ENCODE measurements at regions not wholly inside any gene's neighbourhood (a gene's known extent, or its start where the extent isn't known, plus 50 kb on each side); places are given as distances from the start of the nearest gene placed in this dataset.

DNA sequence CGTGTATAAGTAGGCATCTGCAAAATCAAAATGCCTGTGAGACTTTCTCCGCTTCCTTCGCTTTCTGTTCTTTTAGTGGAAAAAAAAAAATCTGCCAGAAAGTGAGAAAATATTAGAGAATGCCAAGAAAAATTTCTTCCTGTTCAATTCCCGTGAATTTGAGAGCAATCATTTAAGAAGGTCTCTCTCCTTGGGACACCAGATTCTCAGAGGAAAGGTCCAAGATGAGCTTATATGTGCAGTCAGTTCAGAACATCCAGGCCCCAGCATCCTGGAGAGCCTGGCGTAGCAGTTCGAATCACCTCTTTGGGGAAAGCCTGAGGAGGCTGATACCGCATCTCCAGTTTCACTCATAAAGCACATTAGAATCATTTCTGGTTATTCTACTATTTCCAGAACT is 912.8 kb downstream of the GALC start:
- no peak for DNase-seq (ENCODE audit: low spot score in 2 of 2)
- no peak for FAIRE-seq

GRCh38 chr14:87079416-87079815 is 913.6 kb downstream of the GALC start:
- DNase-seq (ENCODE audit: low spot score in 2 of 2) = no peak
- FAIRE-seq = no peak

DNA sequence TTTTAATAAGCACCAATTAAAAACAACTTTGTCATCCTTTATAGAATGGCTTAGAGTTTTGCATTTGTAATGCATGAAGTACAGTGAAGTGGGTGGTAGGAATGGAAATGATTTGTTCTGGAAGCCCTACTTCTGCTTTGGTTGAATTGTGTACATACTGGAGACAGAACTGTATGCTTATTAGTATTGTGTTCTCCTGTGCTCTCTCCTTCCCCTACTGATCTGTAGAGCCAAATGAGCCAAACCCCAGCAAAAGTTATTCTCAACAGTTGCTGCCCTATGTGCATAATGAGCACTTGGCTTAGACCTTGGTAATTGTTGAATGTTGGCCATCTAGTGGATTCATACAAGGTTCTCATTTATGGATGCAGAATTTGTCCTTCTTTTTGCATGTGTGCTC is 916.1 kb downstream of the GALC start:
- DNase-seq (ENCODE audit: low spot score in 2 of 2) = no peak

DNA sequence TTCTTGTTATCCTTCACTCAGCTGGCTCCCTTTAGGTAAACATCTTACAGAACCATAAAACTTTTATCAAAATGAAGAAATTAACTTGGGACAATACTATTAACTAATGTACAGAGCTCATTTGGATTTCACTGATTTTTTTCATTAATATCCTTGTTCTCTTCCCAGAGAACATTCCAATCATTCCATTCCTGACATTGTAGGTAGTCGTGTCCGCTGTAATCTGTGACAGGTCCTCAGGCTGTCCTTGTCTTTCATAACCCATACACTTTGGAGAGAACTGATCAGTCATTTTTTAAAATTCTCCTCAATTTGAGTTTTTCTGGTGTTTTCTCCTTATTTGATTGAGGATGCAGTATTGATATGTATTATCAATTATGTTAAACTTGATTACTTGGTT is 916.8 kb downstream of the GALC start:
- DNase-seq (ENCODE audit: low spot score in 2 of 2) (no peak), FAIRE-seq (no peak)

More for the DNA sequence above, 916.1 kb downstream of the GALC start:
- no peak for FAIRE-seq

DNA sequence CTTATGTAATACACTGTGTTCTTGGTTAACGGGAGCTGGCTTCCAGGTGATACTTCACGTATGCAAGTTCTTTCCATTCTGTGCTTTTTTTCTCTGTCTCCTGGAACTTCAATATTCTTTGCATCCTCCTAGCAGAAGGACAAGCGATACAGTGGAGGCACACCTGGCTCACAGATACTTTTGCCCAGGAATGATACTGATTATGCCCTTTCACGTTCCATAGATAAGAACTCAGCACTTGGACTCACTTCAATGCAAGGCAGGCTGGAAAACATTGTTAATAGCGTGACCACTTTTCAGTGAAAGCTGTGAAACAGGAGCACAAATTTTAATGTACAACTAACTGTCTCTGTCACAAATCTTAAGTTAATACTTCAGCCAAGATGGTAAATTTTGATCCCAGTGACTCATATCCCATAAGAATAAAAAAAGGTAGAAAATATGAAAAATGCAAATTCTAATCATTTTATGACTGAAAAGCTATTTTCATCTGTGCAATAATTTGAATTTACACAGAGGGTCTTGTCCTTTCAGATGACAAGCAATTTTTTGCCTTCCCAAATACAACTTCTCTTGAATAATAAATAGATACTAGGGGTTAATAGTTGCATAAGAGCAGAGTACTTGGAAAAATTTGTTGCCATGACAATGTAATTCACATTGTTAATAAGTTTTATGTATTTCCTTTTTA is 919.0 kb downstream of the GALC start:
- FAIRE-seq (no peak), DNase-seq (ENCODE audit: low spot score in 2 of 2) (no peak)

- no peak for DNase-seq (ENCODE audit: low spot score in 2 of 2)
- FAIRE-seq = no peak
Observed at GRCh38 chr14:87067591-87067990, 925.4 kb downstream of the GALC start.

GRCh38 chr14:87067061-87067460 is 925.9 kb downstream of the GALC start:
- DNase-seq (ENCODE audit: low spot score in 2 of 2) (no peak), FAIRE-seq (no peak)

DNA sequence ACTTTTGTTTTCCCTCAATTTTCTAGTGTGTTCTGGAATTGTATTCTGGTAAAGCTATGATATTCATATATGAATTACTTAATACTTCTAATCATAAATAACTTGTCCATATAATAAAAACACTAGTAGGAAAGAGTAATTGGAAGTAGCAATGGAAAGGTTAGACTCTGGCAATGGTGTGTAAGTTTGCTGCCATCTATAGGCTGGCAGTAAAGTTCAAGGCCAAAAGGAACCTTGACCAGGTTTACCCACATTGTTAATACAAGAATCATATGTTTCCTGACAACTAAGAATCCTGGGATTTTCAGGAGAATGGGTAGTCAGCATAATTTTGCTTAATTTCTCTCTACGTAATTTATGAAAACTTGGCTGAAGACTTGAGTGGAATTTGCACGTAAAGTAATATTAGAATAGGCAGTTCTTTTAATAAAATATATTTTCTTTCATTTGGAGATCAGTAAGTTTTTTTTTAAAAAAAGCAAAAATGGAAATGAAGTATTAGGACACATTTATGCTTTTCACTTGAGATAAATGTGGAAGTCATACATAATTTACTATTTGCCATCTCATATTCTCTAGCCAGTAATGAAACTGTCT is 926.7 kb downstream of the GALC start:
- FAIRE-seq (no peak), DNase-seq (ENCODE audit: low spot score in 2 of 2) (no peak)

- DNase-seq (ENCODE audit: low spot score in 2 of 2) (no peak), FAIRE-seq (no peak)
Observed at GRCh38 chr14:87065366-87065765, 927.6 kb downstream of the GALC start.

DNA sequence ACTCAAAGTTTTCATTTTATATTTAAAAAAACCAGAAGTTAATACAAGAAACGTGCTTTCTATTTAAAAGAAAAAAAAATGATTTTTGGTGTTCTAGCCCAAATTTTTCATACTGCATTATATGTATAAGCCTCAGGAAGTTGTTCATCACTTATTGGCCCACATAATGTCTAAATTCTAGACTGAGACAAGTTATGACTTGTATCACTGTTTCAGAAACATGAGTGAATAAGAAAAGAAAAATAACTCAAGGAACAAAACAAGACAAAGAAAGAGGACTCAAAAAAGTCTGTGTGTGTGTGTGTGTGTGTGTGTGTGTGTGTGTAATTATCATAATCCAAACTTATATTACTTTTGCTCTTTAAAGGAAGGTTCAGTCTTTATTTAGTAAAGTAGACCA is 929.8 kb downstream of the GALC start:
- no peak for DNase-seq (ENCODE audit: low spot score in 2 of 2)
- FAIRE-seq = no peak

GRCh38 chr14:87060405-87060804 is 932.6 kb downstream of the GALC start:
- DNase-seq (ENCODE audit: low spot score in 2 of 2) (no peak), FAIRE-seq (no peak)

- DNase-seq (ENCODE audit: low spot score in 2 of 2) = no peak
- FAIRE-seq = no peak
Observed at GRCh38 chr14:87059060-87059839, 933.7 kb downstream of the GALC start.

- FAIRE-seq = no peak
- DNase-seq (ENCODE audit: low spot score in 2 of 2) = no peak
Observed at GRCh38 chr14:87055007-87055406, 938.0 kb downstream of the GALC start.

GRCh38 chr14:87052646-87053225 is 940.2 kb downstream of the GALC start:
- no peak for FAIRE-seq
- no peak for DNase-seq (ENCODE audit: low spot score in 2 of 2)

DNA sequence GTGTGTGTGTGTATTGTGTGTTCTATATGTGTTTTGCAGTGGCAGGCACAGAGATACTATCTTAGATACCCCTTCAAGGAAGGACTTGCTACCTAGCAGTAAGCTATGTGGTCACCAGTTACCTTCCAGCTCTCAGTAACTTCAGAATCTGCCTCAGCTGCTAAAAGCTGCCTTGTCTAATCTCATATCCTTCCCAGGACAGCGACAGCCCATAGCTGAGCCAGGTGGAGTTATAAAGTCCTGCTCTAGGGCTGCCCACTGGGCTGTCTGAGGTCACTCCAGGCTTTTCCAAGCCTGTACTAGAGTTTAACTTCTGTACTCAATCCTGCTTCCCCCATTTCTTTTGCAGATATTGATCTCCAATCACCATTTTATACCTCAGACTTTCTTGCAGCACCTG is 942.6 kb downstream of the GALC start:
- FAIRE-seq = no peak

GRCh38 chr14:87049950-87050349 is 943.0 kb downstream of the GALC start:
- DNase-seq (ENCODE audit: low spot score in 2 of 2) = no peak

More for the DNA sequence above, 942.6 kb downstream of the GALC start:
- no peak for DNase-seq (ENCODE audit: low spot score in 2 of 2)

GRCh38 chr14:87046960-87047359 is 946.0 kb downstream of the GALC start:
- FAIRE-seq (no peak), DNase-seq (ENCODE audit: low spot score in 2 of 2) (no peak)

More at GRCh38 chr14:87049950-87050349, 943.0 kb downstream of the GALC start:
- no peak for FAIRE-seq

GRCh38 chr14:87045956-87046355 is 947.0 kb downstream of the GALC start:
- FAIRE-seq (no peak), DNase-seq (ENCODE audit: low spot score in 2 of 2) (no peak)

- no peak for FAIRE-seq
Observed at GRCh38 chr14:87045246-87045645, 947.7 kb downstream of the GALC start.

DNA sequence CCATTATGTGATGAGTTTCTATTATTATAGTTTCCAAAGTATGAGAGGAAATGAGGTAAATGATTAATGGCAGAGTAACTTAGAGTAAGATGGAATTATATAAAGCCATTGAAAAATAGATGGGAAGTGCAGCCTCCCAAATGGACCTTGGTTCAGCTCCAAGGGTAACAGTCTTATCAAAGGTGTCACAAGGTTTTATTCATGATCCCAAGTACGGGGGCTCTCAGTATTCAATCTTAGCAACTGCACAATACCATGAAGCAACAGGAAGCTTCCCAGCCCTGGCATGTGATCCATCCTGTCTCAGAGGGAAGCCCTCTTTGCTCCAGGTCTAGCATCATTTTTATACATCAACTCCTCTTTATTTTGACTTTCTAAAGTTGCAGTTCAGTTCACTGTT is 948.2 kb downstream of the GALC start:
- DNase-seq (ENCODE audit: low spot score in 2 of 2) (no peak), FAIRE-seq (no peak)

More at GRCh38 chr14:87045246-87045645, 947.7 kb downstream of the GALC start:
- DNase-seq (ENCODE audit: low spot score in 2 of 2) = no peak

GRCh38 chr14:87043667-87044200 is 949.2 kb downstream of the GALC start:
- DNase-seq (ENCODE audit: low spot score in 2 of 2) = no peak
- no peak for FAIRE-seq

Data from frontal cortex (tissue), 3 donors.